ENCODE measurements at regions not wholly inside any gene's neighbourhood (a gene's known extent, or its start where the extent isn't known, plus 50 kb on each side); places are given as distances from the start of the nearest gene placed in this dataset.

DNA sequence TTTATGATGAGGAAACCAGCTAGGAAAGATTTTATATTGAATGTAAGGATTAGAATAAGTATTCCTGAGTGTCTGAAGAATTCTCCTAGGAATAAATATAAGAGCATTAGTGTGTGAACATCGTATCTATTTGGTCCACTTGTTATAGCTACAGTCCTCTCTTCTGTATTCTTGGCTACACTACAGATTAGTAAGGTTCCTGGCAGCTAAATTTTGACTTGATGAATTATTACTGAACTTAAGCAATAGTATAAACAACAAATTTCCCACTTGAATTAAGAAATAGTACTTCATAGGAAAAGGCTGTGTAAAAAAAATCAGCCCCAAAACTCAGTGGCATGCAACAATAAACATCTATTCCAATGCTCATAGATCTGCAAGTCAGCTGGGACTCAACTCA is 138.4 kb upstream of the G2E3 start (continued):
- TF ChIP-seq, protein P1, sequence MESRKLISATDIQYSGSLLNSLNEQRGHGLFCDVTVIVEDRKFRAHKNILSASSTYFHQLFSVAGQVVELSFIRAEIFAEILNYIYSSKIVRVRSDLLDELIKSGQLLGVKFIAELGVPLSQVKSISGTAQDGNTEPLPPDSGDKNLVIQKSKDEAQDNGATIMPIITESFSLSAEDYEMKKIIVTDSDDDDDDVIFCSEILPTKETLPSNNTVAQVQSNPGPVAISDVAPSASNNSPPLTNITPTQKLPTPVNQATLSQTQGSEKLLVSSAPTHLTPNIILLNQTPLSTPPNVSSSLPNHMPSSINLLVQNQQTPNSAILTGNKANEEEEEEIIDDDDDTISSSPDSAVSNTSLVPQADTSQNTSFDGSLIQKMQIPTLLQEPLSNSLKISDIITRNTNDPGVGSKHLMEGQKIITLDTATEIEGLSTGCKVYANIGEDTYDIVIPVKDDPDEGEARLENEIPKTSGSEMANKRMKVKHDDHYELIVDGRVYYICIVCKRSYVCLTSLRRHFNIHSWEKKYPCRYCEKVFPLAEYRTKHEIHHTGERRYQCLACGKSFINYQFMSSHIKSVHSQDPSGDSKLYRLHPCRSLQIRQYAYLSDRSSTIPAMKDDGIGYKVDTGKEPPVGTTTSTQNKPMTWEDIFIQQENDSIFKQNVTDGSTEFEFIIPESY (IDR thresholded peaks at IDR 0.05; ENCODE audit: borderline replicate concordance, low read depth) = no peak
- TF ChIP-seq EP300 (IDR thresholded peaks at IDR 0.05; ENCODE audit: borderline replicate concordance in 1 of 2, low read depth in 1 of 2, low read length in 1 of 2) (no peak), RFX5 (IDR thresholded peaks at IDR 0.05; ENCODE audit: low read length) (no peak), POLR2AphosphoS5 (IDR thresholded peaks at IDR 0.05; ENCODE audit: low read depth, low read length) (no peak)

DNA sequence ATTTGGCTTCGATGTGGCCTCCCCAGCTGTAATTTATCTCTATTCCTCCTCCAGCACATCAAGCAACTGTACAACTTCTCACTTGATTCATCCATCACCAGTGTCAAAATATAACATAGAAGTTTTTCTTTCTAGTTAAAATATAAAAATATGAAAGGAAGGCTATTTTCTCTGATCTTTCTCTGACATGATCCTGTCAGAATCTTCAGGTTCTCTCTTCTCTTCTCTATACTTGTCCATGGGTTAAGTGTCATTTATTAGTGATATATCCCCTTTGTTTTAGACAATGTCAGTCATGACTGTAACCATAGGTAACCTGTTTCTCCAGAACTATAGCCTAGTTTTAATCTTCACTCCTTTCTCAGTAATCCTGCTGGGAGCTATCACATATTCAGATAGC is 132.5 kb upstream of the G2E3 start:
- TF ChIP-seq ELF1 (IDR thresholded peaks at IDR 0.05) (no peak), TAF1 (IDR thresholded peaks at IDR 0.05; ENCODE audit: borderline replicate concordance, low read depth, low read length) (no peak), FOXJ3 (CRISPR knock-in tag; IDR thresholded peaks at IDR 0.05) (no peak), RXRA (IDR thresholded peaks at IDR 0.05; ENCODE audit: borderline replicate concordance, low read depth) (no peak), EZH2phosphoT487 (IDR thresholded peaks at IDR 0.05; ENCODE audit: borderline replicate concordance, low read depth) (no peak), TCF12 (IDR thresholded peaks at IDR 0.05) (no peak), GABPA (IDR thresholded peaks at IDR 0.05; ENCODE audit: low read depth) (no peak), MXI1 (IDR thresholded peaks at IDR 0.05; ENCODE audit: low read depth, low read length) (no peak), RAD21 (IDR thresholded peaks at IDR 0.05; ENCODE audit: low read length) (no peak), RCOR1 (IDR thresholded peaks at IDR 0.05; ENCODE audit: low read length) (no peak), POLR2AphosphoS5 (IDR thresholded peaks at IDR 0.05; ENCODE audit: low read depth, low read length) (no peak), GATA2 (CRISPR knock-in tag; IDR thresholded peaks at IDR 0.05) (no peak), CHD2 (IDR thresholded peaks at IDR 0.05; ENCODE audit: low read length, partially characterized antibody) (no peak), SIN3A (IDR thresholded peaks at IDR 0.05; ENCODE audit: borderline replicate concordance, low read depth, low read length) (no peak), EP300 (IDR thresholded peaks at IDR 0.05; ENCODE audit: borderline replicate concordance in 1 of 2, low read depth in 1 of 2, low read length in 1 of 2) (no peak)
- TF ChIP-seq, protein P2, sequence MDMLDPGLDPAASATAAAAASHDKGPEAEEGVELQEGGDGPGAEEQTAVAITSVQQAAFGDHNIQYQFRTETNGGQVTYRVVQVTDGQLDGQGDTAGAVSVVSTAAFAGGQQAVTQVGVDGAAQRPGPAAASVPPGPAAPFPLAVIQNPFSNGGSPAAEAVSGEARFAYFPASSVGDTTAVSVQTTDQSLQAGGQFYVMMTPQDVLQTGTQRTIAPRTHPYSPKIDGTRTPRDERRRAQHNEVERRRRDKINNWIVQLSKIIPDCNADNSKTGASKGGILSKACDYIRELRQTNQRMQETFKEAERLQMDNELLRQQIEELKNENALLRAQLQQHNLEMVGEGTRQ (IDR thresholded peaks at IDR 0.05; ENCODE audit: borderline replicate concordance, low read depth, low read length) = no peak
- TF ChIP-seq, protein P3, sequence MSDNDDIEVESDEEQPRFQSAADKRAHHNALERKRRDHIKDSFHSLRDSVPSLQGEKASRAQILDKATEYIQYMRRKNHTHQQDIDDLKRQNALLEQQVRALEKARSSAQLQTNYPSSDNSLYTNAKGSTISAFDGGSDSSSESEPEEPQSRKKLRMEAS (IDR thresholded peaks at IDR 0.05; ENCODE audit: low read depth) = no peak
- TF ChIP-seq, protein P4, sequence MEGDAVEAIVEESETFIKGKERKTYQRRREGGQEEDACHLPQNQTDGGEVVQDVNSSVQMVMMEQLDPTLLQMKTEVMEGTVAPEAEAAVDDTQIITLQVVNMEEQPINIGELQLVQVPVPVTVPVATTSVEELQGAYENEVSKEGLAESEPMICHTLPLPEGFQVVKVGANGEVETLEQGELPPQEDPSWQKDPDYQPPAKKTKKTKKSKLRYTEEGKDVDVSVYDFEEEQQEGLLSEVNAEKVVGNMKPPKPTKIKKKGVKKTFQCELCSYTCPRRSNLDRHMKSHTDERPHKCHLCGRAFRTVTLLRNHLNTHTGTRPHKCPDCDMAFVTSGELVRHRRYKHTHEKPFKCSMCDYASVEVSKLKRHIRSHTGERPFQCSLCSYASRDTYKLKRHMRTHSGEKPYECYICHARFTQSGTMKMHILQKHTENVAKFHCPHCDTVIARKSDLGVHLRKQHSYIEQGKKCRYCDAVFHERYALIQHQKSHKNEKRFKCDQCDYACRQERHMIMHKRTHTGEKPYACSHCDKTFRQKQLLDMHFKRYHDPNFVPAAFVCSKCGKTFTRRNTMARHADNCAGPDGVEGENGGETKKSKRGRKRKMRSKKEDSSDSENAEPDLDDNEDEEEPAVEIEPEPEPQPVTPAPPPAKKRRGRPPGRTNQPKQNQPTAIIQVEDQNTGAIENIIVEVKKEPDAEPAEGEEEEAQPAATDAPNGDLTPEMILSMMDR (IDR thresholded peaks at IDR 0.05) = no peak
- ChIA-PET CTCF (interaction anchor here (1.4 kb wide), 1 partner anchor 51 kb away, joined by 3 read pairs; no protein-coding TSS in a partner anchor), POLR2A (no interaction called here)

More for the DNA sequence above, 132.5 kb upstream of the G2E3 start:
- 0% methylated on average over 1 of the region's 1 CpG for WGBS (ENCODE audit: low lambda C conversion rate)
- no peaks in the 10 kb centered on the region for H3K36me3 ChIP-seq (replicated peaks in 1 of 2; ENCODE audit: control insufficient read depth in 1 of 2, insufficient read depth in 2 of 2, low read length in 1 of 2)
- H3K4me3 ChIP-seq (ENCODE audit: low read depth in 2 of 2, low read length in 1 of 2) = no peak overlapping the region
- H3K9ac ChIP-seq = no peak overlapping the region
- H3K9me2 ChIP-seq = no peaks in the 10 kb centered on the region
- H3F3A ChIP-seq (replicated peaks; ENCODE audit: insufficient read depth) = no peaks in the 10 kb centered on the region
- no peaks in the 10 kb centered on the region; the same call in 1 of the 2 replicates for H3K27me3 ChIP-seq (ENCODE audit: insufficient read depth)
- no peaks in the 10 kb centered on the region for H3K9me3 ChIP-seq
- no peak for DNase-seq
- H4K20me1 ChIP-seq (ENCODE audit: insufficient read depth) = no peaks in the 10 kb centered on the region
- no peak overlapping the region for H2AFZ ChIP-seq (ENCODE audit: low read depth)
- H3K79me2 ChIP-seq (ENCODE audit: insufficient read depth) = no peaks in the 10 kb centered on the region
- no peaks in the 10 kb centered on the region for H3K4me1 ChIP-seq (ENCODE audit: control insufficient read depth in 1 of 2, insufficient read depth in 2 of 2, low read depth in 1 of 2, low read length in 1 of 2)
- H3K4me2 ChIP-seq = no peak overlapping the region
- H3K27ac ChIP-seq (ENCODE audit: low read depth in 2 of 2, low read length in 1 of 2) = no peak overlapping the region

All from SK-N-SH (cell line).